Hindlimb muscle (tissue), 1 donor: ENCODE measurements at regions not wholly inside any gene's neighbourhood (a gene's known extent, or its start where the extent isn't known, plus 50 kb on each side); places are given as distances from the start of the nearest gene placed in this dataset.

ENCODE experiments used
- DNase-seq: peaks from one replicate; pipeline ENCODE4 v3.0.0-alpha.2; 2013

DNA sequence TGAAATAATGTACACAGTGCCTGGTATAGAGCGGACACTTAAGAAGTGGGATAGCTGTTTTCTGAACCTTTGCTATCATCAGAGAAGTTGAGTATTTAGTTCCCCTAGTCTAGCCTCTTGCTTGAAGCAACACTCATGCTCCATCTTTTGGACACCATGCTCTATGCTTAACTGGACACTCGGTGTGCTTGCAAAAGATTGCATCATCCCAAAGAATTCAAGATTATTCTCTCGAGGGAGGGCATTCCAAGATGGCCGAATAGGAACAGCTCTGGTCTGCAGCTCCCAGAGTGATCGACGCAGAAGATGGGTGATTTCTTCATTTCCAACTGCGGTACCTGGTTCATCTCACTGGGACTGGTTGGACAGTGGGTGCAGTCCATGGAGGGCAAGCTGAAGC lies 143.9 kb upstream of the FSHR start:
- no peak for DNase-seq

DNA sequence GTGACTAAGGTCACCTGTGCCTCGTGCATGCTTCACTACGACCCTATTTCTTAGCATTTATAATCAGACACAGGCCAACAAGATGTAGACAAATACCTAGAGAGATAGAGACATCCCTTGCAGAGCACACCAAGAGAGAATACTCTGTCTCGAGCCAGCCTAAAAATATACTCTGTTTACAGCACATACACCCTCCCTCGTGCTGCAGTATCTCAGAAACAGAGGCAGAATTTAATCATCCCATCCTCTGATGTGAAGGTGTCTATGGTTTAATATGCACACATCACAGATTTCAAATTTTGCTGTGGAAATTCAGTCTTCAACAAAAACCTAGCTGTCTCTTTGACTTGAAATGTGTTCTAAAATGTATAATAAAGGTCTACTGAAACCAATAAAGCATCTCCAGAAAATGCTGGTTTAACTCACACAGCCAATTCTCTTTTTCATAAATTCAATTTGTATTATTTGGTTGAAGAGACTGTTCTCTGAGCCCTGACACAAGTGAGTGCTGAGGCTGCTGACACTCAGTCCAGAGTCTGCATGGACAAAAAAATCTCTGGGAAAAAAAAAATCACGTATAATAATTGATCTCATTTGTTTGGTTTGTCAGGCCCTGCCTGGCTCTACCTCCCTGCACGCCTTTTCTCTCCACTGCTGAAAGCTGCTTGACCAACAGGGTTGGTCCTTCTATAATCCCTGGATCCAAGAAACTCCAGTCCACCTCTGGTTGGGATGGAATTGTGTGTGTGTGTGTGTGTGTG lies 142.0 kb upstream of the FSHR start:
- no peak for DNase-seq

DNA sequence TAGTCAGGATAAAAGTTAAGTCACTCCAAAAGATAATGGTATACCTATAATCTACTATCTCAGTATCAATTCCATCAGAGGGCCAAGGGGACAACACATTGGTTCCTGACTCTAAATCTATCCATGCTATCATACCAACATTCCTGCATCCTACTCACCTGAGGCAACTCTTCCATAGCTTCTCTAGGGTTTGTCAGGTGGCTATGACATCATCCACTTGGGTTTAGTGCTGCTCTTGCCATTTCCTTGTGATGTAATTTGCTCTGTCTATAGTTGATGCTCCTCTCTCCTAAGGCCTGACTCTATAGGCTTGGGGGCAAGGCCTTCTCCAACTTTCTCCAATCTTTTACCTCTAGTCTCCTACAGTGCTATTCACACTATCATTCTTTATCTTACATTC lies 139.9 kb upstream of the FSHR start:
- DNase-seq, result no peak

DNA sequence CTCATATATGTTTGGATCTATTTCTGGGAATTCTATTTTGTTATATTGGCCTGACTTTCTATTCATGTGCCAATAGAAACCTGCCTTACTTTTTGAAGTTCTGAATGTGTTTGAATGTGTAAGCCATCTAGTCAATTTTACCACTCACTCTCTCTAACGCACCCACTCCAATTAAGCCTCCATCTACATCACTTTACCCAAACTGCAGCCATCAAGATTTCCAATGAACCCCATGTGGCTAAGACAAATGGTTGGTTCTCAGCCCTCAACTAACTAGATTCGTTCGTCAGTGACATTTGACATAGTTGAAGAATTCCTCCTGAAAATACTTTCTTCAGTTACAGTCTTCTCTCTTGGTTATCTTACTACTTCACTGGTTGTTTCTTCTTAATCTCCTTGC lies 137.3 kb upstream of the FSHR start:
- DNase-seq, result no peak

DNA sequence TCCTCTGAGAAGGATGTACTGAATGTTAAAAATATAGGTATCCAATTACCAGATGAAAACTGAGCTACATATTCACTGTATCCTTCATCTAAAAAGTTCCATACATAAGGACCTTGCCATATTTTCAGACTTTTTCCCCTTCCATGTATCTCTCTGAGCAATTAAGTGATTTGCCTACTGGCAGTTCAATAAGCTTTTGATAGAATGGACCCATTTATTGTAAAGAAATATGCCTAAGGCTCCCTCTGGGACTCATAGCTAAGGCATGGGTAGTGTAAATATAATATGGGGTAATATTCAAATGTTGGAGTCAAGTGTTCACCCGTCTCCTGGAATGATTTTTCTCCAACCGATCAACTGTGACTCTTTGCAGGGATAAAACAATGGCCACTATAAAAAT lies 135.4 kb upstream of the FSHR start:
- DNase-seq, result no peak

DNA sequence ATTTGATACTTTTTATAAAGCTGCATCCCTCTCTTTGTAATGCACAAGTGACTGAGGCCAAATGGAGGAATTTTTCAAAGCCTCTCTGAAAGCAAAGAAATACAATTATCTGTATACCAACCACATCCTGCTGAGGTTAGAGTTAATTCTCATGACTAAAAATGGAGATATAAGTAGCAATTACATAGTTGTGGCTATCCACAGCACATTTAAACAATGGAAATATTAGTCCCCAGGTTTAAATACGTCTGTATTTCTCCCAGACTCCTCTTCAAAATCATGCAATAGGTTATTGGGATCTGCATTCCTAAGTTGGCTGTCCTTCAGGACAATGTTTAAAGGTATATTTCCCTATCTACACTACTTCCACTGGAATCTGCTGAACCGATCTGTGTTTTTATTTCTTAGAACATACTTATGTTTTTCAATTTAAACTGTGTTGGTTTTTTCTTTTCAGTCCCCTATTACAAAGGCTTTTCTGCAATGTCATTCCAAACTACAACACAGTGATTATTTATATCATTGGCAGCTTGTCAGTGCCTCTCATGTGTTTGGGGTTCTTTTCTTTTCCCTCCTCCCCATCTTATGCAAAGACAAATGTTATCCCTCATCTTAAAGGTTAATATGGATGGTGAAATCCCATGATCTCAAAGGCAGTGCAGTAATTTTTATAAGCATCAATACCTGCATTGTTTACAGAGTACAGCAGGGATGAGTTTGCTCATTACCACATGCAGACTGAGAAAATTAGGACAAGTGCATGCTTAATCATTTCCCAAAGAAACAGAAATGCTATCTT lies 134.8 kb upstream of the FSHR start:
- DNase-seq, result no peak

DNA sequence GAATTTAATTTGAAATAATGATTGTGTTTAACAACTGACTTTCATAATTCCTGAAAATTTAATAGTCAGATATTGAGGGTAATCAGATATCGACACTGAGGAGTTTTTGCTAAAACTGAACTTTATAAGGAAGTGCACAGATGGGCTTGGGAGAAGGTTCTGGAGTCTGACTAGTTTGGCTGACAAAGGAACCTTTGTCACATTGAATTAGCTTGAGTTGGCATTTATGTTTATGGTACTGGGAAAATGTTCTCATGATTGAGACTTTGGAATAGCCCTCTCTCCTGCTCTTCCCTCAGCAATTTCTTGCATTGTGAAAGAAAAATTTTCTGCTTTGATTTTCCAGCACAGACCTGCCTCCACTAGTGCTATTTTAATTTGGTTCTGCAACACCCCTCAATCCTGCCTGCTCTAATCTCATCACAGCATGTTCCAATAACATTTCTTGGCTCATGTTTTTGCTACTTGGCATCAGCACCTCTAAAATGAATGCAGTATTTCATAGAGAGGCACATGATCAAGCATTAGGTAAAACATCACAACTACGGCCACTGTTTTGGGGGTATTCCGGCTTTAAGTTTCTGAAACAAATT lies 133.9 kb upstream of the FSHR start:
- no peak for DNase-seq

DNA sequence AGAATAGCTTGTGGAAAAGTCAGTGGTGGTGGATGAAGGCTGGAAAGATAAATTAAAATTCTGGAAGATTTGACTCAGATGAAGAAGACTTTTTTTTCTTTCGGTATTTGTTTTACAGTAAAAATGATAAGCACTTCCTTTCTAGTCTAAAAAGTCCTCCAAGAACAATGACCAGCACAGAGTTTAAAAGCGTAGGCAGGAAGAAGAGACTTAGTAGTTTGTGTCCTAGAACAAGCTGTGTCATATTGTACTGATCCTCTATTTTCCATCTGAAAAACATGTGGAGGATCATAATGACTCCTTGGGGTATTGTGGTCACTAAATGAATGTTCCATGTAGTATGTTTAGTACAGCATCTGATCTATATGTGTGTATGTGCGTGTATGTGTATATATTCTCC lies 132.4 kb upstream of the FSHR start:
- no peak for DNase-seq

DNA sequence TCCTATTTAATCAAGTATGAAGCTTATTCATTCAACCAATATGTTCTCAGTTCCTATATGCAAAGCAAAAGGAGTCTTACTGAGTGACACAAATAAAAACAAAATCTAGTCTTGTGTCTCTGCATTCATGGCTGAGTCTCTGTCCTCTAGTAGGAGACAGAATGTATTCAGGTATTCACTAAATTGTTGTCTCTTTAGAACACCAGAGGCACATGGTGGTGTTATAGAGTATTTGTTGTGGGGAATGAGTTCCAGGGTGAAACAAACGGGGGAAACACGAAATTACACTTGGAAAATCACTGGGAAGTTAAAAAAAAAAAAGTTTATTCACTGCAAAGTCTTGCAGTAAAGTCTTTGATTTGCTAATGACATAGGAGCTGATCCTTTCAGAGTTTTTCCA lies 131.7 kb upstream of the FSHR start:
- no peak for DNase-seq

DNA sequence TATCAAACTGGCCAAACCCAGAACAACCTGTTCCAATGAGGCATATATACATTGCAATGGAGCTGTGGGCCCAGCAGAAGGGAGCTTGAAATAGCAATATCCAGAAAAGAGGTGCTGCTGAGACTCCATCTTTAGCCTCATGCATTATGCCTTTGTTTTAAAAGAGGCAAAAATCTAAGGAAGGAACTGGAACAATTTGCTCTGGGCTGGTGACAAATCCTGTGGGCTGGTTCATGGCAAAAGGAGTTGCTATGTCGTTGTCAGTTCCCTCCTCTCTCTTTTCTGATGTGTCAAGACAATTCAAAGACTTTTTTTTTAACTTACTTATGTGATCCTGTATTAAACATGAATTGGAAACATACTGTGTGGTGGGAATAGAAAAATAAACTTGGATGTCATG lies 124.2 kb upstream of the FSHR start:
- no peak for DNase-seq

DNA sequence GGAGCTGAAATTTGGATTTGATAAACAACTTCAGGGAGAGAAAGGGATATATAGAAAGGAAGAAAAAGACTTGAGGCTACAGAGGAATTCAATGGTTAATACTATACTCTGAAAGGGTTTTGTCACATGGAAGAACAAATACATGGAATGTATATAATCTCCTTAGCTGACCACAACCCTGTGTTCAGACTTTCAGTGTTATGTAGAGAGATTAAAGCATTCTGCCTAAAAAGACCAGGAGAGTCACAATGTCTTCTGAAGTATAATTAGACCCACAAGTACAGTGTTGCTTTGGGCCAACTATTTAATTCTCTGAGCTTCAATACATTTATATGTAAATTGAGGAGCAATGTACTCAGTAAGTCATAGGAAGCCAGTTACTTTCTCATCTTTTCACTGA lies 123.8 kb upstream of the FSHR start:
- DNase-seq, result no peak

DNA sequence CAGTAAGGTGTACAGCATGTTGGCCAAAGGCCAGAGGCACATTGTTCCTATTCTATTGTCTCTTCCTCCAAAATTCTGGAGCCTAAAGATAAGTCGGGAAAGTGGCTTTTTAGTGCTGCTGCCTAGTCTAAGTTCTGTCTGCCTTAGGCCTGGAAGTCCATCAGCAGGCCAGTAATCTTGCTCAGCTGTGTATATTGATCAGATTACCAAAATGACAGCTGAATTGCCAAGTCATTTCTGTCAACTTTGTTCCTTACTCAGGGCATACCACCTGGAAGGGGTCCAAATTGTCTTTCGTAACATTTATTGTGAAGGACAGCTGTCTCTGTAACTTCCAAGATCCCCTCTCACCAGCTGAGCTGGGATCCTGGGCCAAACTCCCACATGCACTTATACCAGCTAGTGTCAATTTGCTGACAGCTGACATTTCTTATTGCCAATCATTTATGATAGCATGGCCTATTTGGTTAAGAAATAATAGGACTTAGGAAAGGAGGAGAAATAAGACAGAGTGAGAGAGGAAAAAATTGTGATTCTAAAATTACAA lies 116.8 kb upstream of the FSHR start:
- DNase-seq, result no peak

DNA sequence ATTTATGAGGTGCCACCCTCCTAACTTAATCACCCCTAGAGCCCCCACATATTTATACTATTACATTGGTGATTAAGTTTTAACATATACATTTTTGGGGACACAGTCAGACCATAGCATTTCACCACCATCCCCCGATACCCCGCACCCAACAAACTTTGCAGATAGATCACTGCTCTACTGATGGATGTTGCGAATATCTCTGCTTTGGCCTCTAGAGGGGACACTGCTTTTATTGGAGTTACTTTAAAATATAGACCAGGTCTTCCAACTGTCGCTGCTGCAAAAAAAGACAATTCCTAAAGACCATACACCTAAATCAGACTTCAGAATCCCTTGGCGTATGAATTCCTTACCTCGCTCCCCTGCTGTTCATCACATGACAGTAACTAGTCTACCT lies 115.8 kb upstream of the FSHR start:
- no peak for DNase-seq

DNA sequence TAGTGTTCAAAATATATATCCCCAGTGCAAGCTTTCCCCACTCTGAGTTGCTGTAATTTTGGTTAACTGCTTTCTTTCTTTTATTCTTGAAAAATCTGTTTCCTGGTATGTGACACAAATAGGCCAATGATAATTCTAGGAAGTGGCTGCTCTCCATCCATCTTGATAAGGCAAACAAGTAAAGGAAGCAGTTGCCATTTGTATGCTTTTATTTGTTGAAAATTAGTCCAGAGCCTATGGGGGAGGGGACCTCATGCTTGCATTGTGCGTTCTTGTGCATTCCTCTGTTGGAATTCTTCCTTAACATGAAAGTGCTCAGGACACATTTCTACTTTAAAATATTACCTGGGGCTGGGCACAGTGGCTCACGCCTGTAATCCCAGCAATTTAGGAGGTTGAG lies 111.2 kb upstream of the FSHR start:
- no peak for DNase-seq

DNA sequence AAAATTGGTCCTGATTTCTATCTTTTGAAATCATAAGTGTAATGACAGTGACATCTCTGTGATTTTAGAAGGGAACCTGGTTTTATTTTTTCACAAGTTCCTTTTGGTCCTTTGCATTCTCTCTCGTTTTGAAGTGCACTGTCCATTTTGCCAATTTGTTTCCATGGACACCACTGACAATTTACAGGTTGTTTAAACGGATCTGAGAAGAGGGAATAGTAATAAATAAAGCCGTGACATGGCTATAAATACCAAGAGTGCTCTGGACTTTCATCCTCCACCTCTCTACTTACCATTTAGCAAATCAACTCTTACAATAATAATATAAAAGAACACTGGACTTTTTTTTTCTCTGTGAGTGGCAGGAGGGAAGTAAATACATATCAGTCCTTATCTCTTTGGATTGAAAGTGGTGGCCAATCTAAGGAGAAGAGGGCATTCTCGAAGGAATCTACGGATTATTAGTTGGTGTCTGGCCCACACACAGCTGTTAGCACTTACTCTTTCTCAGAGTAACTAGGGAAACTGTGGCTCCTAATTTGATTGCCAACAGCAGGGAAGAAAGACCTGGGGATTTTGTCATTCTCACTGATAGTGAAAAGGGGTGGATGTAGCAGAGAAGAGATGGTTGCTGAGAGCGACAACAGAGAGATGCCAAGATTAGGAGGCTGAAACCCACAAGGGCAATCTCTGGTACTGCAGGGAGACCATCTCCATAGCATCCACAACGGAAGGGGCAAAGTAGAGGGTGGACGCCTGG lies 108.7 kb upstream of the FSHR start:
- DNase-seq, result no peak

DNA sequence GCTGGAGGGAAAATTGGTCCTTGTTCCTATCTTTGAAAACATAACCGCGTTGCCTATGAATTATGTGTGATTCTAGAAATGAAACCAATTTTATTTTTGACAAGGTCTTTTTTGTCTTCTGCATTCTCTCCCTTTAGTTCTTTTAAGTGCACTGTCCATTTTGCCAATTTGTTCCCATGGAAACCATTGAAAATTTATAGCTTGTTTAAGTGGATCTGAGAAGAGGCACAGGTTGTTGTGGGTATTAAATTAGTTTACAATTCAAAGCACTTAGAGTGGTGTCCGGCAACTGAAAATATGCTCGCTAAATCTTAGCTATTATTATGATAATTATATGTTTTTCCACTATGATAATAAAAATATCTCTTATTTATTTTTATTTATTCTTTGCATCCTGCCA lies 107.5 kb upstream of the FSHR start:
- DNase-seq, result no peak

DNA sequence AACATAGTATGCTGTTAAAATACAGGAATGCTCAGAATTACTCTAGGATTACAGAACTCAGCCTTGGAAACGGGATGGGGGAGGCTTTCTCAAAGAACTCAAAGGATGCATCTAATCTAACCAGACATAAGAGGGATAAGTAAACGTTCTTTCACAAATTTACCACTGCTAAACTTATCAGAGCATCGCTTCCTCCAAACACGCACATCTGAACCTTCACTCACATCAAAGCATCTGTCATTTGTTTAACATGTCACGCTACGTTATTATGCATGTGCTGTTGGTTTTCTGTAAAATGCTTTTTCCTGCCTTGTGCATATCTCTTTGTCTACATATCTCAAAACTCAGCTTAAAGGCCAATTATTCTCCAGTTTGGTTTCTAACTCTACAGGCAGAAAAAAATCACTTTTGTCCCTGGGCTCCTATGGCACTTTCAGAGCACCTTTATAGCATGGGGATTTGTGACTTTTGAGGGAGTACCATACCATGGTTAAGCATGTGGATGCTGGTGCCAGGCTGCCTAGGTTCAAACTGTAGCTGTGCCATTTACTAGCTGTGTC lies 106.7 kb upstream of the FSHR start:
- no peak for DNase-seq

DNA sequence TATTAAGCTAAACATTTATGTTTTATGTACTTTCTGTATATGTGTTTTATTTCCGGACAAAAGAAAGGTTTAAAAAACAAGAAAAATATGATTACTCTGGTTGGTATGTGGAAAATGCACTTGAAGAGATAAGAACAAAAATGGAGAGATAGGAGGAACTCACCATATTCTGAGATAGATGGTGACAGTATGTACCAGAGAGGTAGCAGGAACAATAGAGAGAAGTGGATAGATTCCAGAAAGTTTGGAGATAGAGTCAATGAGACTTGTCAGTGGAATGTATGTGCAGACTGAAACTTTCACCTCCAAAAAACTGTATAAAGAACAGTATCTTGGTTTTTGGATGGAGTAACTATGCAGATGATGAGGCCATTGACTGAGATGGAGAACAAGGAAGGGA lies 105.6 kb upstream of the FSHR start:
- no peak for DNase-seq

DNA sequence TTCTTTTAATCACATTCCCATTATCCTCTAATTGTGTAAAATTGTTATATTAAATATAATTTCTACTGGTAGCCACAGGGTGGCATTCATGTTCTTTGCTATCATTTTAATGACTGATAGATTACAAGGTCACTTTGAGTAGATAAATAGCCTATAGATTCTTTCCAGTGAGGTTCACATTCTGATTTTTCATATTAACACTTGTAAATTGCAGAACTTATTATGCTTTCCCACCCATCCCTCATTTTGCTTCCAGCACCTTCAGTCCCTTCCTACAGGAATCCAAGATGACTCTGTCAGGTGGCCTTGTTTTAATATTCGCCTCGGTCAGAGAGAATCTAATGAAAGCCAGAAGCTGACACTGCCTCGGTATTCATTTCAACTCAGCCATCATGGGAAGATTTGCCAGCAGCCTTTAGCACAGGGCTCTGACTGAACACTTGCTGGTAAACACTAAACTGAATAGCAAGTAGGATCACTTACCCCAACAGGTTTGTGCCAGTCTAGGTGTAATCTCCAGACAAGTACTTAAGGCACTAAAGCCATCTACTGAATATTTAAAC lies 101.2 kb upstream of the FSHR start:
- DNase-seq, result no peak

DNA sequence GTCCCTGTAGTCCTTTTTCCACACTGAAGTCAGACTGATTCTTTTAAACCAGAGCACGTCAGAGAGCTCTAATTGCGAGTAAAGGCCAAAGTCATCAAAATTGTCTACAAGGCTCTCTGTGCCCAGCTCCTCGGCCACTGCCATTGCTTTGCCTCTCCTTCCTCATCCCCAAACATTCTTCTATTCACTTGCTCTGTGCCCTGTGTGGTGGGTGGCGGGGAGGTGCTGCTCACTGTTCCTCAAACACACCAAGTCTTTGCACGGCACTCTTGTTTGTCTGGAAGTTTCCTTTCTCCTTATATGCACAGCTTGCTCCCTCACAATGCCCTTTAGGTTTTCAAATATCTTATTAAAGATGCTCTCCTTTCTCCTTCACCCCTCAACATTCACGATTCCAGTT lies 100.1 kb upstream of the FSHR start:
- DNase-seq, result no peak

DNA sequence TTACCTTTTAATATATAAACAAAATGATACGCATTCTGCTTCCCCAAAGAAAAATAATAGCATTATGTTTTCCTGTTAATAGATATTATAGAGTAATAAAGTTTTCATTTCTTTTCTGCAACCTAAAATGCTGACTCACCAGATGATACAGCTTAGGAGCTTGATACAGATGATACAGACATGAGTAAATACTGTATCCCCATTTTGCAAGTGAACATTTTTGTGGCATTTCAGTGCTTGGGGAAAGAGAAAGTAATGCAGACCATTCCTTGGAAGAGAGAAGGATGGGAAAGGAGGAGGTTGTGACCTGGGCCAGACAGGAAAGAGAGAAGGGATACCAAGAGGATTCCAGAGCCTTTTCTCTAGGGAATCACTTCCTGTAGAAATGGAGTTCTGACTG lies 97.5 kb upstream of the FSHR start:
- DNase-seq, result no peak

DNA sequence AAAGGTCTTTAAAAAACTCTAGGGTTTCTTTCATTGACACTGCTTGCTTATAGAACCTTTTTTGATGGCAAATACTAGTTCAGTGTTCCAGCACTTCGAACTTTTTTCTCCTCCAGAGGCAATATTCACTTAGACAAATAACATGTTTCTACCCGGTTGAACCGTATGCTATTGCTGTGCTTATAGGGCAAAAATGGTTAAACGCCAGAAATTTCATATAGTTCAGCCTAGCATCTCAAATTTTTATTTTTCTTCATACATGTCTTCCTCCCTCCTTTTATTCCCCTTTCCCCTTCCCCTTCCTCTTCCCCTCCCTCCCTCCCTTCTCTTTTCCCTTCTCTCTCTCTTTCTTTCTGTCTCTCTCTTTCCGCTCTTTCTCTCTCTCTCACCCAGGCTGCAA lies 96.9 kb upstream of the FSHR start:
- DNase-seq, result no peak
